NCI-H460 (cell line): ENCODE measurements at regions not wholly inside any gene's neighbourhood (a gene's known extent, or its start where the extent isn't known, plus 50 kb on each side); places are given as distances from the start of the nearest gene placed in this dataset.
"Not testable (repeated sequence)": the region's sequence is repeated elsewhere in the genome, so short reads cannot be mapped to it uniquely, and the experiment has no call there.

ENCODE experiments used
- DNase-seq: peaks from one replicate; pipeline ENCODE4 v3.0.0-alpha.2; 2016; ENCODE audit warnings: low read depth; ENCODE audit errors: extremely low read depth

DNA sequence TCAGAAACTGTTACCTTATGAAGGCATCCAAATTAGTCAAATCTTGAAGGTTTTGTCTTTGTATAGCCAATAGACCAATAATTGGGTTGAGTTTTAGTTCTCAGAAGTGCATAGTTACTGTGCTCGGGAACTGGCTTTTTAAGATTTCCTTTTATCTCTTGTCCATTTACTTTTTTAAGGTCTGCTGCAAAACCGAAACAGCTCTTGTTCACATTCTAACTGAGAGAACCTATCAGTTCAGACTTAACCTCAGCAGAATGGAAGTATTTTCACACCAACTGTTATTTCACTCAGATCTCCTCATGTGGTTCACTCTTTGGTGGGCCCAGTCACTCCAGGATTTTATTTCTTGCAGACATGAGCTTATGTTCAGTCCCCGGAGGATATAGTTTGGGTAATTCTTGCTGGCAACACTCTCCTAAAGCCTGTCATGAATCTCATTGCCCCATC lies 55.5 kb downstream of the TPBG start:
- DNase-seq = no peak

DNA sequence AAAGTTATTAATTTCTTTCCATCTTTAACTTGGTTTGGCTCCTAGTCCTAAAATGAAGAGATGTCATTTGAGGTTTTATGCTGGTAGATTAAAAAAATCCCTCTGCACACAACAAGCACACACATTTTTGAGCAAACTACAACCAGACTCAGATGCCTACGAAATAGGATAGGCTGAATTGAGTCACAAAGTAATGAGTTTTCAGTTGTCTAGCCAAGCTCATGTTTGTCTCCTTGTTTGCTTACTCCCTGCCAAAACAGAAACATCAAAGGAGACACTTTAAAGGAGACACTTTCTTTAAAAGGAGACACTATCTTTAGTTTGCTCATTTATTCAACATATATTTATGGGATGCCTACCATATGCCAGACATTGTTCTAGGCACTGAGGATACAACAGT lies 56.2 kb downstream of the TPBG start:
- no peak for DNase-seq

DNA sequence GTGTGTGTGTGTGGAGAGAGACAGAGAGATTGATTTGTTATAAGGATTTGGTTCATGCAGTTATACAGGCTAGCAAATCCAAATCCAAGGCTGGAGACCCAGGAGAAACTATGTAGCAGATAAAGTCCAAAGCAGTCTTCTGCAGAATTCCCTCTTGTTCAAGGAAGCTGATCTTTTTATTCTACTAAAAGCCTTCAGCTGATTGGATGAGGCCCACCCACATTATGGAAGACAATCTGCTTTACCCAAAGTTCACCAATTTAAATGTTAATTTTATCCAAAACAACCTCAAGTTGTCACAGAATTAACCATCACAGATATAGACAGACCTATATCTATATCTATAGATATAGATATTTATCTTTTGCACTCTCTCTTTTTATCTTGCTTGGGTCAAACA lies 67.0 kb downstream of the TPBG start:
- no peak for DNase-seq

DNA sequence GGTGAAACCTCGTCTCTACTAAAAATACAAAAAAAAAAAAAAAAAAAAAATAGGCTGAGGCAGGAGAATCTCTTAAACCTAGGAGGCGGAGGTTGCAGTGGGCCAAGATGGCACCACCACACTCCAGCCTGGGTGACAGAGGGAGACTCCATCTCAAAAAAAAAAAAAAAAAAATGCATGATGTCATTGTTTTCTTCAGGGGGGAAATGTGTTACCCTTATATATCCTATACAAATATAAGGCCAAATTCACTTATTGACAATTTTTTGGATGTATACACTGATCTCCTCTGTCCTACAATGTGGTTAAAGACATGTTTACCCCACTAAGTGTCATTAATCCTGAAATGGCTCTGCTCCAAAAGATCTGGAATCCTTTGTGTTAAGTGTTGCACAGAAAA lies 73.1 kb downstream of the TPBG start:
- no peak for DNase-seq

DNA sequence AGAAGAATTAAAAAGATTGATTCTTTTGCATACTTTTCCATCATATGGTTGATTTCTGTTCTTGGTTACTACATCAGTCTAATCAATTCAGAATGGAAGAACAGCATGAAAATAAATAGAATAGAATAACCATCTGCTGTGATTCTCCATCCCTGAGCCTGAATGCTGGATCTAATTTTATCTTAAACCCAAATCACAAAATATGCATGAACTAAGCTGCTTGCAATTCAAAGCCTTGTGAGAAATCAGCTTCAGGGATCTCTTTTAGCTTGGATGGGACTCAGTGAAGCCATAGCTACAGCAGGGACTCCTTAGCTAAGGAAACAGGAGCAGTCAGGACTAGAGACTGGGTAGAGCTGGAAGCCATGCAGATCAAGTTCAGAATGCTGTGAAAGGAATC lies 74.1 kb downstream of the TPBG start:
- no peak for DNase-seq

DNA sequence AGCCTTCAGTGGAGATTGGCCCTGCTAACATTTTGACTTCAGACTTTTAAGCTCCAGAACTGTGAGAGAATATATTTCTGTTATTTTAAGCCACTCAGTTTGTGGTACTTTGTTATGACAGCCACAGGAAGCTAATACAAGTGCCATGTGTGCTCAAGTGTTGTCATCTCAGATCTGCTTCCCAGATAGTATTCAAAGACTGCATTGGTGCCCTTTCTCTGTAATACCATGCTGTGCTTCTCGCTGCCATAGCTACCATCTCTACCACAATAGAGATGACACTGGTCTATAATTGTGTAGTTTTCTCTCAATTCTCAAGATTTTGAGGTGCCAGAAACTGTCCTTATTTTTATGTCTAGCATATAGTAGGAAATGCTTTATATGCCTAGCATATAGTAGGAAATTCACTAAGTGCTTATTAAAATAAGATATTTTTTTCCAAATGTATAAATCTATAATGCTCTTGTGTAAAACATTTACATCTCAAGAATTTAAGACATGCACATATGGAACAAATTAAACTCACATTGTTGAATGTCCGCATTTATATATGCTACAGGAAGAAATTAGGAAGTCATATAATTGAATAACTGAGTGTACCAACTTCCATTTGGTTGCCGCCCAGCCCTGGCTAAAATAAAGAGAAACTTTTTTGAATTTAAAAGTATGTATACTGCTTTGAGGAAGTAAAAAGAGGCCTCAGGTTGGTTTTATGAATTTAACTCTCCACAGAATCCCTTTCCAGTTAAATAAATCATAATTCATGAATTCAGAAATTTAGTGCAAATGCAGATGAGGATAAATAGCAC lies 77.6 kb downstream of the TPBG start:
- DNase-seq = no peak

DNA sequence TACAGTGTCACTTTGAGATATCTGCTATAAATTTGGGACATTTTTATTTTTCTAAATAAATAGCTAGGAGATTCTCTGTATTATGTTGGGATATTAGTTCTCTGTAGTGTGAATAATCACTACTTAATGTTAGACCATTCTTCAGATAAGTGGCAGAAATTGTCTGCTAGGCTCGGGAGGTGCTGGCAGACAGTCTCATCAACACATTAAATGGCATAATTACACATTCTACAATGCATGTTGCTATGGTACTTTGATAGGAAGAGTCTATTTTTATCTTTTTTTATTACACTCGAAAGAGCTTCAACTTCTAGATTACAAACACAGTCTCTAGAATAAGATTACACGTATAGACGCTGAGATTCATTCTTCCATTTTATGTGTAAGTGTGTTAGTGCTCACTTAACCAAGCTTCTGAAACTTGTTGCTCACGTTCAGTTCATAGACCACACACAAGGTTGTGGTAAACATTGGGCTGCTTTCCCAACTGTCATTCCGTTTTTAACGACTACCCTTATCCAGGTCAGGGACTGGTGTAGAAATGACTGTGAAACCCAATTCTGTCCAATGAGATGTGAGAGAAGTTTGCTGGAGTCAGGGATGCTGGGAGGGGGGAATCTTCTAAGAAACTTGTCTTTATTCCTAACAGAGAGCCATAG lies 78.6 kb downstream of the TPBG start:
- DNase-seq = no peak

DNA sequence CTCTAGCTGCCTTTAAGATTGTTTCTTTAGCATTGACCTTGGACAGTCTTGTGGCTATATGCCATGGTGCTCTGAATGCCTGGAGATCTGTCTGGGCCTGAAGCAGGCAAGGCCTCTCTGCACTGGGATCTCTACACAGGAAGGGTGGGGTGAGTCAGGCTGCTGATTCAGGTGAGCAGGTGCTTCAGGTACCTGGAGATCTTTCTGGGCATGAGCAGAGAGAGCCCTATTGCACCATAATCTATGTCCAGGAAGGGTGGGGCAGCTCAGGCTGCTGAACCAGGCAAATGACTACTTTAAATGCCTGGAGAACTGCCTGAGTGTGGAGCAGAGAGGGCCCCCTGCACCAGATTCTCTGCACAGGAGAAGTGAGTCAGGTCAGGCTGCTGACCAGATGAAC lies 94.5 kb downstream of the TPBG start:
- DNase-seq = no peak

DNA sequence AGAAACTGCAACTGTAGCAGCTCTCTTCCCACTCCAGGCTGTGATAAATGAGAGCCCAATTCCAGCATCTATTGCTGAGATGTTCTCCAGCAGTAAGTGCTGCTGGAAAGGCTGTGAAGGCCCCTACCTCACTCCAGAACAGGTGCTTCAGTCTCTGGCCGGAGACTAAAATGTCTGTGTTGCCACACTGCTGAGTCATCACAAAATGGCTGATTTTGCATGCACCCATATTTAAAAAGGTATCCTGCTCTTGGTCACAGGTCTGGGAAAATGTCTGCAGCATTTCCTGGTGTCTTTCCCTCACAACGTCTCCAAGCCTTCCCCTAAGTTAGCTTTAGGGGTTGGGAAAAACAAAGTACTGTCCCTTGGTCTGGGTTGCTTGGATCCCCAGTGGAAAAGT lies 95.1 kb downstream of the TPBG start:
- no peak for DNase-seq

DNA sequence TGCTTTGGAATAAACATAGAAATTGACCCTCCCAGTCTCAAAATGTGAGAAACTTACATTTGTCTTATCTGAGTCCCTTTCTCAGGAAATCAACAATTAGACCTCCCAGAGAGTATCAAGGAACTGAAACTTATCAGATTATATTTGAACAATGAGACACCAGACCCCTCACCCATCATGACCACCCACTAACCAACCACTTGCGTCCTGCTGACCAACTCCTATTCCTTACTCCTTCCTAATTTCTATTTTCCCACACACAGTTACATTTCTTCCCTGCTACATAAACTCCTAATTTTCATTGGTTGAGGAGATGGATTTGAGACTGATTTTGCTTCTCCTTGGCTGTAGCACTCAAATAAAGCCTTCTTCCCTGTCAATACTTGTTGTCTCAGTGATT lies 97.9 kb downstream of the TPBG start:
- DNase-seq = no peak

DNA sequence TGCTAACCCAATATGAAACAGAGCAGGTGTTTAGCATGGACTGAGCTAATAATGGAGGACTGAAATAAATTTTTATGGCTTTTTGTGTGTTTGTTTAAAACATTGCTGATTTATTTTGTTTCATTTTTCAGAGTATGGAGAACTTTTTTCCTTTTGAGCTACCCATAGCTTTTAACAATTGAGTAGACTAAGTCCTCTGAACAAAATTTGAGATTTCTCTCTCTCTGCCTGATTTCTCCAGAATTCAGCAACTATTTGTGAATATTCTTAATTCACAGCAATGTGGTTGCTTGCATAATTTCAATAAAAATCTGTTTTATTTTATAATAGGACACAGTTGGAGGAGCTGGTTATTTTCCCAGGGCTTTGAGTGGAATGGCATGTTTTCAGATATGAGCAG lies 103.7 kb downstream of the TPBG start:
- no peak for DNase-seq

DNA sequence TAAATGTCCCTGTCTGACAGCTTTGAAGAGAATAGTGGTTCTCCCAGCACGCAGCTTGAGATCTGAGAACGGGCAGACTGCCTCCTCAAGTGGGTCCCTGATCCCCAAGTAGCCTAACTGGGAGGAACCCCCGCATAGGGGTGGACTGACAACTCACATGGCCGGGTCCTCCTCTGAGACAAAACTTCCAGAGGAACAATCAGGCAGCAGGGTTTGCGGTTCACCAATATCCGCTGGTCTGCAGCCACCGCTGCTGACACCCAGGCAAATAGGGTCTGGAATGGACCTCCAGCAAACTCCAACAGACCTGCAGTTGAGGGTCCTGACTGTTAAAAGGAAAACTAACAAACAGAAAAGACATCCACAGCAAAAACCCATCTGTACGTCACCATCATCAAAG lies 106.5 kb downstream of the TPBG start:
- not testable (repeated sequence) for DNase-seq

DNA sequence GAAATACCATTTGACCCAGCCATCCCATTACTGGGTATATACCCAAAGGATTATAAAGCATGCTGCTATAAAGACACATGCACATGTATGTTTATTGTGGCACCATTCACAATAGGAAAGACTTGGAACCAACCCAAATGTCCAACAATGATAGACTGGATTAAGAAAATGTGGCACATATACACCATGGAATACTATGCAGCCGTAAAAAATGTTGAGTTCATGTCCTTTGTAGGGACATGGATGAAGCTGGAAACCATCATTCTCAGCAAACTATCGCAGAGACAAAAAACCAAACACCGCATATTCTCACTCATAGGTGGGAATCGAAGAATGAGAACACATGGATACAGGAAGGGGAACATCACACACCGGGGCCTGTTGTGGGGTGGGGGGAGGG lies 111.5 kb downstream of the TPBG start:
- not testable (repeated sequence) for DNase-seq

DNA sequence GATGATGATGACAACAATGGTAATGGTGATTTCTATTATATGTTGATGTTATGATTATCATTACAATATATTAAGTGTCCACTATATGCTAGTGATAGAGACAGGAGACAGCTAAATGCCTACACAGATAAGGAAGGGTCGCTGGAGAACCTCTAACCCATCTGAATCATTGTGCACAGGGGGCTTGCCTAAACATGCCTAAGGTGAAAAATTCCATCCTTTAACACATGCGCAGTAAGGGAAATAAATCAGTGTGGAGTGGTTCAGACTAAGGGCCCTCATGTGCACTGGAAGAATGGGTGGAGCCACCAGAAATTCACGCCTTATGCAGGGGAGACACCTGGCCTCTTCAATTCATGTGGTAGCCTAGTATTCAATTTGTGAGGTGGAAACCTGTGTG lies 120.4 kb downstream of the TPBG start:
- DNase-seq = no peak

DNA sequence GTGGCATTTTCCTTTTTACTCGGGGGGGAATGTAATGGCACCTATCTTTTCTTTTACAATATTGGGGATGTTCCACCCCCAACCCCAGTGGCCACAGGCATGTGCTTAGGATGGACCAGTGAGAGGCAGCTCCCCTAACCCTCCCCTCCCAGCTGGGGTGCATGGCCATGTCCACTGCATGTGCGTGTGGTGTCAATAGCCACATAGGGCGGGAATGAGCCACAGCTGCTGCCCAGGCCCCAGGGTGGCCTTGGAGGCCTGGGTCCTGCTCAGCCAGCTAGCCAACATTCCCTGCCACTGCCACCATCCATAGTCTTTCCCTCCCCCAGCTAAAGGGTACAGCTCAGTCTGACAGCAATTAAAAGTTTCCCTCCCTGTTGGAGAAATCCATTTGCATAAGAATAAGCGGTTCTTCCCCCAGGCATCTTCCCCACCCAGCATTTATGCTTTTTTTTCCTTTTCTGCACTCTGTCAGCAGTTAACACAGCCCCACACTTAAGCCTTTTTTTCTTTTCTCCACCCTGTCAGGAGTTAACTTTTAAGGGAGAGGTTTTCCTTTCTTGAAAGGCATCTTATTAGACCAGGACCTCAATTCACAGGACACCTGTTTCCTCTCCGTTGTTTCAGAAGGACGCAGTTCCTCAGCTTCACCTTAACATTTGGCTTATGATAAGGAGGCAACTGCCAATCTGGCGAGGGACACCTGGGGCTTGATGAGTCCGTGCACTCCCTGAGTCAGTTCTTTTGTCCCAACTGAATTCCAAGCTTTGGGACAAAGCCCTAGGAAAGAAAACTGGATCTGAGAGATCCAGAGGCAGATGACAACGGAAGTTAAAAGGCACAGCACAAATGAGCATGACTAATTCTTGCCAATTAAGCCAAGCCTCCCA lies 121.4 kb downstream of the TPBG start:
- DNase-seq = no peak

DNA sequence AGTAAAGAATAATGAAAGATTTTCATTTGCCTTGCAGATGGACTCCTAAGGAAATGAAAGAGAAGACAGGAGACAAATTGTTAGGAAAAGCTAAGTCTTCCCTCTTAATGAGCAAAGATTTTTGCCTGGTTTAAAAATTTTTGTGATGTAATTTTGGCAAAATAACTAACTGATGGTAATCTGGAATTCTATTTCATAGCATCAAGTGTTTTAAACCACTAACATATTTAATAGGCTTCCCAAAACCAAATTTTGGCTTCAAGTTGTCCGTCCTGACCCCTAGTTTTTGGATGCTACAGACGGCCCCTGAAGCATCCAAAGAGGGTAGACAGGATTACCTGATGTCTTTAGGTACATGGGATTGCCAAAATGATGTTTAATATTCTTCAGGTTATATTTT lies 124.3 kb downstream of the TPBG start:
- DNase-seq = no peak

DNA sequence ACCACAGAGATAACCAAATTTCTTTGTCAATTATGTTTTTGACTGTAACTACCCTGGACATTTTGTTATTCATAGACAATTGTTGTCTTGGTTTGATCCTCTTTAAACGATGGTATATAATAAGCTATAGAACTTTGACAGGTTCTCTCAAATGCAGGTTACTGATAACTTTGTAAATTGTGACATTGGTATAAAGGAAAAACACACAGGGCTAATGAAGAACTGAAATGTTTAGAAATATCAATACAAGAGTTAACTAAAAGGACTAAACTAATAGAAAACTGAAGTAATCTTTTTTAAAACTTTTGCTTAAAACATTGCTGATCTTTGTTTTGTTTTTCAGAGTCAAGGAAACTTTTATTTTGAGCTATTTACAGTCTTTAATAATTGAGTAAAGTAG lies 124.8 kb downstream of the TPBG start:
- DNase-seq = no peak

DNA sequence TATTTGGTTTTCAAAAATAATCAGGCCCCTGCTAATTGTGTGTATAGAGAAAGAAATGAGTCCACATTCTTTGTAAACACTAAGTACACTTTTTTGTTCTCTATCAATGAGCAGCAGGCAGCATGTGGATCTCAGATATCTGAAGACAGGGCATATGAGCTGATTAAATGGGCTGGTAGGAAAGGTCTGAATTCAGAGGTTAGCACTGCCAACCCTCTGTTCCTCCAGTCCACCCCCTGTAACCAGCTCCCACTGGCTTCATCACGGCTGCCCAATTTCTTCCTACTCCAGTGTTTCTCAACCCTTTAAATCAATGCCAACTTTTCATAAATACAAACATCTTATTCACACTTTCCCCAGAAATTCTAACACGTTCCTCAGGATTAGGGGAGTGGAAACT lies 128.5 kb downstream of the TPBG start:
- no peak for DNase-seq

DNA sequence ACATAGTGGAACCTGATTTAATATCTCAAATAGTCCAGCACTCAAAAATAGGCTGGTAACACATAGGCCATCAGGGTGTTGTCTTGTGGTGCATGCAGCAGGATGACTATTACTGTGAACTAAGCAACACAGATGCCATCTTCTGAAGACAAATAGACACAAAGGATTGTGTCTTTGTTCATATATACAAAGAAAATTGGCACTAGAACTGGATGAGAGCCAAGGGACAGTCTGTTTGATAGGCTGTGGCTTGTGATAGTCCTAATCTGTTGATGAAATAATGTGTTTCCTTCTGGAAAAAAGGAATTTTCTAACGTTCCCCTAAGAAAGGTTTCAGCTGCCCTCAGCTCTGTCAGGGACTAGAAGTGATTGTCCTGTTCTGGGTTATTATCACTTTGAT lies 129.8 kb downstream of the TPBG start:
- no peak for DNase-seq

DNA sequence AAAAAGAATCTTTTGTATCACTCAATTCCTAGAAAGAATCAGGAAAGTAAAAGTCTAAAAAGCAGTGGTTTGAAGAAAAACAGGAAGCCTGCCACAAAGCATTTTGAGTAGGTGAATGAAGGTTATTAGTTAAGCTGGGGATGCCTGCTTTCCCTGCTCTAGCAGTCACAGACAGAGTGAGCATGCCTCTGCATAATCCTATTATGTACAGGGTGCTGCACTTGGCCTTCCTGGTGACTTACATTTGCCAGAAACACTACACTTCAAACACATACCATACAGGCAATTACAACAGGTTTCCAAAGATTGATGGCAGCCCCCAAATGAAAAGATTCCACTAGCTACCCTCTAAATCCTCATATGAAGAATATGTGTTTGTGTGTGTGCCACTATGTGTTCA lies 130.8 kb downstream of the TPBG start:
- no peak for DNase-seq

DNA sequence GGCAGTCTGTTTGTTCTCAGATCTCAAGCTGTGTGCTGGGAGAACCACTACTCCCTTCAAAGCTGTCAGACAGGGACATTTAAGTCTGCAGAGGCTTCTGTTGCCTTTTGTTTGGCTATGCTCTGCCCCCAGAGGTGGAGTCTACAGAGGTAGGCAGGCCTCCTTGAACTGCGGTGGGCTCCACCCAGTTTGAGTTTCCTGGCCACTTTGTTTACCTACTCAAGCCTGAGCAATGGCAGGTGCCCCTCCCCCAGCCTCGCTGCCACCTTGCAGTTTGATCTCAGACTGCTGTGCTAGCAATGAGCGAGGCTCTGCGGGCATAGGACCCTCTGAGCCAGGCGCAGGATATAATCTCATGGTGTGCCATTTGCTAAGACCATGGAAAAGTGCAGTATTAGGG lies 138.3 kb downstream of the TPBG start:
- DNase-seq = not testable (repeated sequence)

DNA sequence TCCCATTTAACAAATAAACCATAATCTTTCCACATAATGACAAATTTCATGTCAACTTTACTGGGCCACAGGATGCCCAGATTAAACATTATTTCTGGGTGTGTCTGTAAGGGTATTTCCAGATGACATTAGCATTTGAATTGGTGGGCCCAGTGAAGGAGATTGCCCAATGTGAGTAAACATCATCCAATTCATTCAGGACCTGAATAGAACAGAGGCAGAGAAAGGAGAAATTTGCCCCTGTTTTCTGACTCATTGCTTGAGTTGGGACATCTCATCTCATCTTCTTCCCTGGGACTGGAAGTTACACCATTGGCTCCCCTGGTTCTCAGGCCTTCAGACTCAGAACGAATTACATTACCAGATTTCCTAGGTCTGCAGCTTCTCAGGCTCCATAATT lies 142.9 kb downstream of the TPBG start:
- no peak for DNase-seq
